ENCODE measurements at regions not wholly inside any gene's neighbourhood (a gene's known extent, or its start where the extent isn't known, plus 50 kb on each side); places are given as distances from the start of the nearest gene placed in this dataset.

GRCh38 chr9:80875947-80876346 is 813.4 kb downstream of the TLE1 start:
- Mint-ChIP-seq H3K36me3 (ENCODE audit: low read depth) (no peaks in the 10 kb centered on the region), H3K9me3 (ENCODE audit: low read depth) (peaks cover 3% of the 10 kb centered on the region), H3K27ac (ENCODE audit: unreplicated experiment) (no peak overlapping the region), H3K27me3 (ENCODE audit: low read depth) (no peaks in the 10 kb centered on the region), H3K4me1 (ENCODE audit: low read depth) (peaks cover 14% of the 10 kb centered on the region), H3K4me3 (ENCODE audit: unreplicated experiment) (no peak overlapping the region)
- DNase-seq (ENCODE audit: low spot score), result no peak
- TF ChIP-seq, protein P1, sequence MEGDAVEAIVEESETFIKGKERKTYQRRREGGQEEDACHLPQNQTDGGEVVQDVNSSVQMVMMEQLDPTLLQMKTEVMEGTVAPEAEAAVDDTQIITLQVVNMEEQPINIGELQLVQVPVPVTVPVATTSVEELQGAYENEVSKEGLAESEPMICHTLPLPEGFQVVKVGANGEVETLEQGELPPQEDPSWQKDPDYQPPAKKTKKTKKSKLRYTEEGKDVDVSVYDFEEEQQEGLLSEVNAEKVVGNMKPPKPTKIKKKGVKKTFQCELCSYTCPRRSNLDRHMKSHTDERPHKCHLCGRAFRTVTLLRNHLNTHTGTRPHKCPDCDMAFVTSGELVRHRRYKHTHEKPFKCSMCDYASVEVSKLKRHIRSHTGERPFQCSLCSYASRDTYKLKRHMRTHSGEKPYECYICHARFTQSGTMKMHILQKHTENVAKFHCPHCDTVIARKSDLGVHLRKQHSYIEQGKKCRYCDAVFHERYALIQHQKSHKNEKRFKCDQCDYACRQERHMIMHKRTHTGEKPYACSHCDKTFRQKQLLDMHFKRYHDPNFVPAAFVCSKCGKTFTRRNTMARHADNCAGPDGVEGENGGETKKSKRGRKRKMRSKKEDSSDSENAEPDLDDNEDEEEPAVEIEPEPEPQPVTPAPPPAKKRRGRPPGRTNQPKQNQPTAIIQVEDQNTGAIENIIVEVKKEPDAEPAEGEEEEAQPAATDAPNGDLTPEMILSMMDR (IDR thresholded peaks at IDR 0.05), result no peak

DNA sequence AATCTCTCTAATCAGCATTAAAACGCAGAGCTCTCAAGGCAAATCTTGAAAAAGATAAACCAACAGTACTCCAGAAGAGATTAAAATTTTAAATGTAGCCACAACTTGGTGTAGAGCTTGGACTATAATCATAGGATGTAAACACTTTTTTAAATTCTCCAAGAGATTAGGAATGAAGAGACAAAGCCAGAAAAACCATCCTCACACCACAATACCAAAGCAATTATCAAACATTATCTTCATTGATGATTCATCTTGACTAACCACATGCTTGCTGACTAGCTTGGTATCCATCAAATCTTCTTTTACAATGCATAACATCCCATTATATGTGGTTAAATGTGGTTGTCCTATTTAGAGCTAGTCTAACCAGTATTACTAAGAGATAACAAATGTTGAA is 815.1 kb downstream of the TLE1 start:
- H3K27me3 Mint-ChIP-seq (ENCODE audit: low read depth), result no peaks in the 10 kb centered on the region
- no peak for DNase-seq (ENCODE audit: low spot score)
- TF ChIP-seq, protein P1 (IDR thresholded peaks at IDR 0.05), result no peak
- no peaks in the 10 kb centered on the region for H3K36me3 Mint-ChIP-seq (ENCODE audit: low read depth)
- H3K9me3 Mint-ChIP-seq (ENCODE audit: low read depth), result peaks cover 3% of the 10 kb centered on the region
- H3K4me3 Mint-ChIP-seq (ENCODE audit: unreplicated experiment), result no peak overlapping the region
- no peak overlapping the region for H3K27ac Mint-ChIP-seq (ENCODE audit: unreplicated experiment)
- peaks cover 14% of the 10 kb centered on the region for H3K4me1 Mint-ChIP-seq (ENCODE audit: low read depth)

DNA sequence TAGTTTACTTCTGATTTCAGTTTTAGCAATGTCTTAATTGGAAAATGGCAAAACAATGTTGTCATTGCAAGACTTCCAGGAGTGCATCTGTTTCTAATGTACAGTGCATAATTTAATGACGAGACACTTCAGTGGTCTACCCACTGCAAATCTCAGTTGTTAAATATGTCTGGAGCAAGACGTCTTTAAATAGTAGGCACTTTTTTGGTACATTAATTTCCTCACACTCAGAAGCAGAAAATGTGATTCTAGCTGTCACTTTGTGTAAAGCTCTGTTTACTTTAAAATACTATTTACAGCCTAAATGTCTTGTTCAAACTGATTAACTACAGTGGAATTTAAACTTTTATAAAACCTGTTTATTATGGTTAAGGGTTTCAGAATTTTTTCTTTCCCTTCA is 815.5 kb downstream of the TLE1 start:
- H3K9me3 Mint-ChIP-seq (ENCODE audit: low read depth), result peaks cover 3% of the 10 kb centered on the region
- peaks cover 14% of the 10 kb centered on the region for H3K4me1 Mint-ChIP-seq (ENCODE audit: low read depth)
- H3K27me3 Mint-ChIP-seq (ENCODE audit: low read depth), result no peaks in the 10 kb centered on the region
- H3K27ac Mint-ChIP-seq (ENCODE audit: unreplicated experiment), result no peak overlapping the region
- no peak overlapping the region for H3K4me3 Mint-ChIP-seq (ENCODE audit: unreplicated experiment)
- H3K36me3 Mint-ChIP-seq (ENCODE audit: low read depth), result no peaks in the 10 kb centered on the region
- TF ChIP-seq, protein P1 (IDR thresholded peaks at IDR 0.05), result no peak
- DNase-seq (ENCODE audit: low spot score), result no peak

GRCh38 chr9:80871596-80871995 is 817.8 kb downstream of the TLE1 start:
- Mint-ChIP-seq H3K27ac (ENCODE audit: unreplicated experiment) (no peak overlapping the region), H3K4me1 (ENCODE audit: low read depth) (peaks cover 14% of the 10 kb centered on the region), H3K4me3 (ENCODE audit: unreplicated experiment) (no peak overlapping the region), H3K27me3 (ENCODE audit: low read depth) (no peaks in the 10 kb centered on the region), H3K9me3 (ENCODE audit: low read depth) (peaks cover 22% of the 10 kb centered on the region), H3K36me3 (ENCODE audit: low read depth) (peaks cover 5% of the 10 kb centered on the region)
- no peak for DNase-seq (ENCODE audit: low spot score)
- TF ChIP-seq, protein P1 (IDR thresholded peaks at IDR 0.05), result no peak

DNA sequence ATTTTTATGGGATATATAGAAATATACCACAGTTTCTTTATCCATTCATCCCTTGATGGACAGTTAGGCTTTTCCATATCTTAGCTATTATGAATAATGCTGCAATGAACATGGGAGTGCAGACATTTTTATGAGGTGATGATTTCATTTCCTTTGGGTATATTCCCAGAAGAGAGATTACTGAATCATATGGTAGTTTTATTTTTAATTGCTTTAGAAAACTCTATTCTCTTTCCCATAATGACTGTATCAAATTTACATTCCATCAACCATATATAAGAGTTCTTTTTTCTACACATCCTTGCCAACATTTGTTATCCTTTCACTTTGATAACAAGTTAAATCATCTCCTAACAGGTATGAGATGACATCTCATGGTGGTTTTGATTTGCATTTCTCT is 821.6 kb downstream of the TLE1 start:
- H3K27me3 Mint-ChIP-seq (ENCODE audit: low read depth), result no peaks in the 10 kb centered on the region
- H3K9me3 Mint-ChIP-seq (ENCODE audit: low read depth), result peaks cover 32% of the 10 kb centered on the region
- H3K4me3 Mint-ChIP-seq (ENCODE audit: unreplicated experiment), result no peak overlapping the region
- TF ChIP-seq, protein P1 (IDR thresholded peaks at IDR 0.05), result no peak
- peaks cover 5% of the 10 kb centered on the region for H3K36me3 Mint-ChIP-seq (ENCODE audit: low read depth)
- H3K27ac Mint-ChIP-seq (ENCODE audit: unreplicated experiment), result no peak overlapping the region
- no peaks in the 10 kb centered on the region for H3K4me1 Mint-ChIP-seq (ENCODE audit: low read depth)
- DNase-seq (ENCODE audit: low spot score), result no peak

Data from chondrocyte (in vitro differentiated cells).